ENCODE measurements at regions not wholly inside any gene's neighbourhood (a gene's known extent, or its start where the extent isn't known, plus 50 kb on each side); places are given as distances from the start of the nearest gene placed in this dataset.

GRCh38 chr11:69397732-69398131 is 83.7 kb upstream of the LINC01488 start:
- TF ChIP-seq, protein P1, sequence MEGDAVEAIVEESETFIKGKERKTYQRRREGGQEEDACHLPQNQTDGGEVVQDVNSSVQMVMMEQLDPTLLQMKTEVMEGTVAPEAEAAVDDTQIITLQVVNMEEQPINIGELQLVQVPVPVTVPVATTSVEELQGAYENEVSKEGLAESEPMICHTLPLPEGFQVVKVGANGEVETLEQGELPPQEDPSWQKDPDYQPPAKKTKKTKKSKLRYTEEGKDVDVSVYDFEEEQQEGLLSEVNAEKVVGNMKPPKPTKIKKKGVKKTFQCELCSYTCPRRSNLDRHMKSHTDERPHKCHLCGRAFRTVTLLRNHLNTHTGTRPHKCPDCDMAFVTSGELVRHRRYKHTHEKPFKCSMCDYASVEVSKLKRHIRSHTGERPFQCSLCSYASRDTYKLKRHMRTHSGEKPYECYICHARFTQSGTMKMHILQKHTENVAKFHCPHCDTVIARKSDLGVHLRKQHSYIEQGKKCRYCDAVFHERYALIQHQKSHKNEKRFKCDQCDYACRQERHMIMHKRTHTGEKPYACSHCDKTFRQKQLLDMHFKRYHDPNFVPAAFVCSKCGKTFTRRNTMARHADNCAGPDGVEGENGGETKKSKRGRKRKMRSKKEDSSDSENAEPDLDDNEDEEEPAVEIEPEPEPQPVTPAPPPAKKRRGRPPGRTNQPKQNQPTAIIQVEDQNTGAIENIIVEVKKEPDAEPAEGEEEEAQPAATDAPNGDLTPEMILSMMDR (IDR thresholded peaks at IDR 0.05), result no peak
- no peak for TF ChIP-seq POLR2A (IDR thresholded peaks at IDR 0.05)
- TF ChIP-seq EP300 (IDR thresholded peaks at IDR 0.05), result no peak
